ENCODE measurements at regions not wholly inside any gene's neighbourhood (a gene's known extent, or its start where the extent isn't known, plus 50 kb on each side); places are given as distances from the start of the nearest gene placed in this dataset.

- TF ChIP-seq CTCF (conservative IDR thresholded peaks at IDR 0.05; ENCODE audit: low read depth in 2 of 2) = no peak
- TF ChIP-seq REST (IDR thresholded peaks at IDR 0.05; ENCODE audit: unreplicated experiment) = no peak
- TF ChIP-seq POLR2AphosphoS5 (IDR thresholded peaks at IDR 0.05; ENCODE audit: low read depth) = no peak
- no peak for TF ChIP-seq EZH2 (IDR thresholded peaks at IDR 0.05; ENCODE audit: low read depth, unreplicated experiment)
- no peak for TF ChIP-seq NANOG (IDR thresholded peaks at IDR 0.05; ENCODE audit: borderline replicate concordance)
- no peak for TF ChIP-seq EZH2phosphoT487 (IDR thresholded peaks at IDR 0.05; ENCODE audit: unreplicated experiment)
Measured at GRCh38 chr13:79780240-79780639, 299.3 kb downstream of the NDFIP2 start.

Data from GM23338 (cell line).